ENCODE measurements at regions not wholly inside any gene's neighbourhood (a gene's known extent, or its start where the extent isn't known, plus 50 kb on each side); places are given as distances from the start of the nearest gene placed in this dataset.

GRCh38 chr10:42962110-42962901 lies 114.6 kb upstream of the RET start:
- TF ChIP-seq CTCF (IDR thresholded peaks at IDR 0.05) (no peak), EZH2 (IDR thresholded peaks at IDR 0.05; ENCODE audit: borderline replicate concordance, insufficient read depth, low read depth, low read length, poor library complexity, severe bottlenecking) (no peak)
